ENCODE measurements at regions not wholly inside any gene's neighbourhood (a gene's known extent, or its start where the extent isn't known, plus 50 kb on each side); places are given as distances from the start of the nearest gene placed in this dataset.

- TF ChIP-seq CTCF (IDR thresholded peaks at IDR 0.05; ENCODE audit: control extremely low read depth in 1 of 3, insufficient read depth in 1 of 3, low read depth in 1 of 3, low read length in 3 of 3), result no peak
Observed at GRCh38 chr5:154654486-154655371, 100.4 kb upstream of the LARP1 start (continued).
